ENCODE measurements at regions not wholly inside any gene's neighbourhood (a gene's known extent, or its start where the extent isn't known, plus 50 kb on each side); places are given as distances from the start of the nearest gene placed in this dataset.

GRCh38 chr9:38119560-38120236 lies 50.7 kb upstream of the SHB start:
- WGBS: 59% methylated on average over 5 of the region's 5 CpGs
- H3K27ac ChIP-seq: no peak overlapping the region
- no peaks in the 10 kb centered on the region for H3K9me3 ChIP-seq
- H3K4me3 ChIP-seq: no peak overlapping the region
- no peaks in the 10 kb centered on the region for H3K36me3 ChIP-seq
- no peaks in the 10 kb centered on the region for H3K27me3 ChIP-seq
- TF ChIP-seq POLR2A (IDR thresholded peaks at IDR 0.05) (no peak), EP300 (IDR thresholded peaks at IDR 0.05) (no peak), CTCF (IDR thresholded peaks at IDR 0.05) (no peak), POLR2AphosphoS5 (IDR thresholded peaks at IDR 0.05) (no peak)
- DNase-seq (ENCODE audit: low spot score in 2 of 2): no peak
- no peaks in the 10 kb centered on the region for H3K4me1 ChIP-seq

- no peak overlapping the region for H3K4me3 ChIP-seq
- H3K36me3 ChIP-seq: no peaks in the 10 kb centered on the region
- H3K27me3 ChIP-seq: no peaks in the 10 kb centered on the region
- no peaks in the 10 kb centered on the region for H3K4me1 ChIP-seq
- TF ChIP-seq EP300 (IDR thresholded peaks at IDR 0.05): no peak
- no peak for TF ChIP-seq POLR2A (IDR thresholded peaks at IDR 0.05)
- no peak for TF ChIP-seq POLR2AphosphoS5 (IDR thresholded peaks at IDR 0.05)
- no peak for TF ChIP-seq CTCF (IDR thresholded peaks at IDR 0.05)
- WGBS: 86% methylated on average over 8 of the region's 8 CpGs
- peak in 1 of 2 donors; percentile 52 for DNase-seq (ENCODE audit: low spot score in 2 of 2)
- H3K27ac ChIP-seq: no peak overlapping the region
- no peaks in the 10 kb centered on the region for H3K9me3 ChIP-seq
Observed at GRCh38 chr9:38118862-38119438, 49.9 kb upstream of the SHB start.
